ENCODE measurements at regions not wholly inside any gene's neighbourhood (a gene's known extent, or its start where the extent isn't known, plus 50 kb on each side); places are given as distances from the start of the nearest gene placed in this dataset.

DNA sequence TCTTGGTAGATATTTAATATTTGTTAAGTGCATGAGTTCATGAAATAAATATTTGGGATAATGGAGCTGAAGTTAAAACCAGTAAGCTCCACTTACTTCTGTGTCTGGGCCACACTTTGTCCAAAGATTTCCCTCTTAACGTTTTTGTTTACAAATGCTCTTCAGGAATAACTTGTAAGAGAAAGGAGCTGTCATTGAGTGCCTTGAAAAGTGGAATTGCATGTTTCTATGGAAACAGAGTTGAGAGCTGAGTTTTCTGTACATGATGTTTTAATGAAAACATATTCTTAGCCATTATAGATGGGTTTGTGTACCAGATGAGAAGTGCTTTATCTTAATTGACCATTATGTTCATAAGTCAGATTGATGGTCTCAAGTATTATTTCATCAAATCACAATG is 1045.4 kb upstream of the EEF2KMT start:
- TF ChIP-seq, protein P1, sequence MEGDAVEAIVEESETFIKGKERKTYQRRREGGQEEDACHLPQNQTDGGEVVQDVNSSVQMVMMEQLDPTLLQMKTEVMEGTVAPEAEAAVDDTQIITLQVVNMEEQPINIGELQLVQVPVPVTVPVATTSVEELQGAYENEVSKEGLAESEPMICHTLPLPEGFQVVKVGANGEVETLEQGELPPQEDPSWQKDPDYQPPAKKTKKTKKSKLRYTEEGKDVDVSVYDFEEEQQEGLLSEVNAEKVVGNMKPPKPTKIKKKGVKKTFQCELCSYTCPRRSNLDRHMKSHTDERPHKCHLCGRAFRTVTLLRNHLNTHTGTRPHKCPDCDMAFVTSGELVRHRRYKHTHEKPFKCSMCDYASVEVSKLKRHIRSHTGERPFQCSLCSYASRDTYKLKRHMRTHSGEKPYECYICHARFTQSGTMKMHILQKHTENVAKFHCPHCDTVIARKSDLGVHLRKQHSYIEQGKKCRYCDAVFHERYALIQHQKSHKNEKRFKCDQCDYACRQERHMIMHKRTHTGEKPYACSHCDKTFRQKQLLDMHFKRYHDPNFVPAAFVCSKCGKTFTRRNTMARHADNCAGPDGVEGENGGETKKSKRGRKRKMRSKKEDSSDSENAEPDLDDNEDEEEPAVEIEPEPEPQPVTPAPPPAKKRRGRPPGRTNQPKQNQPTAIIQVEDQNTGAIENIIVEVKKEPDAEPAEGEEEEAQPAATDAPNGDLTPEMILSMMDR (IDR thresholded peaks at IDR 0.05) = no peak
- H3K36me3 Mint-ChIP-seq (ENCODE audit: low read depth) = no peaks in the 10 kb centered on the region
- no peak overlapping the region for H3K27ac Mint-ChIP-seq (ENCODE audit: unreplicated experiment)
- no peaks in the 10 kb centered on the region for H3K4me1 Mint-ChIP-seq (ENCODE audit: low read depth)
- H3K9me3 Mint-ChIP-seq (ENCODE audit: low read depth) = peaks cover 53% of the 10 kb centered on the region
- DNase-seq (ENCODE audit: low spot score) = no peak
- no peak overlapping the region for H3K4me3 Mint-ChIP-seq (ENCODE audit: unreplicated experiment)
- no peaks in the 10 kb centered on the region for H3K27me3 Mint-ChIP-seq (ENCODE audit: low read depth)

DNA sequence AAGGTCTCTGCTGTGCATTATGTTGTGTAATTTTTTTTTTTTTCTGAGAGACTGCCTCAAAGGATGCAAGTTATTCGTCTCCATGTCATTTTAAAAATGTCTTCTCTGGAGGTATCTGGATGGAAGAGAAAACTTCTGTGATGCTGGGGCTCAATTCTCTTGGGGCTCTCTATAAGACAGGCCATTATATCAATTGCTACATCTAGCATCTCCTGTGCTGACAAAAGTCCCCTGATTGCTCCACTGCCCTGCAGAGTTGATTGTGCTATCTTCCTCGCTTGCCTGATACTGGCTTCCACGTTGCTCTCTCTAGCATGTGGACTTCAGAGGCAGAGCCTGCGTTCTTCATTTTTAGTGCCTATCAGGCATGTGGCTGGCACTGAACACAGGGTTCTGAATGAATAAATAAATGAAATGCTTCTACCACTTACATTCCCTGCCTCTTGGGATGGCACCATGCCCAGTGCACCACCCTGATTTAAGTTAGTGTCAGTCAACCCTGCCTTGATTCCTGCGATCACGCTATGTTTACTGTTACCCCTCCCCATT is 1035.5 kb upstream of the EEF2KMT start:
- TF ChIP-seq, protein P1 (IDR thresholded peaks at IDR 0.05) = no peak
- no peak overlapping the region for H3K27ac Mint-ChIP-seq (ENCODE audit: unreplicated experiment)
- H3K4me3 Mint-ChIP-seq (ENCODE audit: unreplicated experiment) = no peak overlapping the region
- peaks cover 11% of the 10 kb centered on the region for H3K9me3 Mint-ChIP-seq (ENCODE audit: low read depth)
- H3K36me3 Mint-ChIP-seq (ENCODE audit: low read depth) = no peaks in the 10 kb centered on the region
- no peaks in the 10 kb centered on the region for H3K27me3 Mint-ChIP-seq (ENCODE audit: low read depth)
- DNase-seq (ENCODE audit: low spot score) = no peak
- no peaks in the 10 kb centered on the region for H3K4me1 Mint-ChIP-seq (ENCODE audit: low read depth)

DNA sequence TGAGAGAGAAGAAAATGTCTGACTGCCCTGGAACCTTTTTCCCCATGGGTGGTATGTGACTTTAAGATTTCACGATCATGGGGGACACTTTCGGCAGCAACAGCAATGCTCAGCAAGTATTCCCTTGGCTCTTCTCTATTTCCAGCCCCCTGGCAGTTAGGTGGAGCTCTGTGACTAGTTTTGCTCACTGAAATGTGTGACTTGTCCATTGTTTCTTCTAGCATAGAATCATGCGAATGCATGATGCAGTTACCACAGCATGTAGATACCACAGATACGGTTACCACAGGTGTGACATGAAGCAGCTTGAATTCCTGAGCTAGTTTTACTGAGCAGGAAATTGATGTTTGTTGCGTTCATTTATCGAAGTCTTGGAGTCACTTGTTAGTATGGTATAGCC is 1034.5 kb upstream of the EEF2KMT start:
- no peak for DNase-seq (ENCODE audit: low spot score)

DNA sequence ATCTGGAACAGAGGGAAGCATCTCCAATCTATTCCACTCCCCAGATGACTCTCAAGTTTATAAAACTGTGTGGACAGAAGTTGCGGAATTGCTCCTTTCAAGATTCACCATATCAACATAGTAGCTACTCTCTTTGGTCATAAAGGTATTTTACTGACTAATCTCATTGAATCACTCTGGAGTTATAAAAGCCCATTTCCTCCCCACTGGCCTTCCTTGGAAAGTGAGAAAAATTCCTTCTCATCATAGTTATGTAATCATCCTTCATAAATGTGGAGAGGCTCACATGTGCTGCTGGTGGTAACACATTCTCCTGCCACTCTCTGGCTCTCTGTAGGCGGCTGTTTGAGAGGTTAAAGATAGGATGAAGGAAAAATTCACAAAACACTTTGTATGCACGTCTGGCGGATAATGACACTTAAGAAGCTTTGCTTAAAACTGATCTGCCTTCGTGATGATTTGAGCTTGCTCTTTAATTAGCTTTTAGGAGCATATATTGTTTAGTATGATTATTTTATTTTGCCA is 1034.0 kb upstream of the EEF2KMT start:
- DNase-seq (ENCODE audit: low spot score) = no peak
- Mint-ChIP-seq H3K36me3 (ENCODE audit: low read depth) (no peaks in the 10 kb centered on the region), H3K4me1 (ENCODE audit: low read depth) (no peaks in the 10 kb centered on the region), H3K4me3 (ENCODE audit: unreplicated experiment) (no peak overlapping the region), H3K27me3 (ENCODE audit: low read depth) (no peaks in the 10 kb centered on the region), H3K9me3 (ENCODE audit: low read depth) (peaks cover 11% of the 10 kb centered on the region), H3K27ac (ENCODE audit: unreplicated experiment) (no peak overlapping the region)
- TF ChIP-seq, protein P1 (IDR thresholded peaks at IDR 0.05) = no peak

More for the DNA sequence above, 1034.5 kb upstream of the EEF2KMT start:
- Mint-ChIP-seq H3K36me3 (ENCODE audit: low read depth) (no peaks in the 10 kb centered on the region), H3K9me3 (ENCODE audit: low read depth) (peaks cover 11% of the 10 kb centered on the region), H3K27ac (ENCODE audit: unreplicated experiment) (no peak overlapping the region), H3K4me1 (ENCODE audit: low read depth) (no peaks in the 10 kb centered on the region), H3K4me3 (ENCODE audit: unreplicated experiment) (no peak overlapping the region), H3K27me3 (ENCODE audit: low read depth) (no peaks in the 10 kb centered on the region)
- TF ChIP-seq, protein P1 (IDR thresholded peaks at IDR 0.05) = no peak

DNA sequence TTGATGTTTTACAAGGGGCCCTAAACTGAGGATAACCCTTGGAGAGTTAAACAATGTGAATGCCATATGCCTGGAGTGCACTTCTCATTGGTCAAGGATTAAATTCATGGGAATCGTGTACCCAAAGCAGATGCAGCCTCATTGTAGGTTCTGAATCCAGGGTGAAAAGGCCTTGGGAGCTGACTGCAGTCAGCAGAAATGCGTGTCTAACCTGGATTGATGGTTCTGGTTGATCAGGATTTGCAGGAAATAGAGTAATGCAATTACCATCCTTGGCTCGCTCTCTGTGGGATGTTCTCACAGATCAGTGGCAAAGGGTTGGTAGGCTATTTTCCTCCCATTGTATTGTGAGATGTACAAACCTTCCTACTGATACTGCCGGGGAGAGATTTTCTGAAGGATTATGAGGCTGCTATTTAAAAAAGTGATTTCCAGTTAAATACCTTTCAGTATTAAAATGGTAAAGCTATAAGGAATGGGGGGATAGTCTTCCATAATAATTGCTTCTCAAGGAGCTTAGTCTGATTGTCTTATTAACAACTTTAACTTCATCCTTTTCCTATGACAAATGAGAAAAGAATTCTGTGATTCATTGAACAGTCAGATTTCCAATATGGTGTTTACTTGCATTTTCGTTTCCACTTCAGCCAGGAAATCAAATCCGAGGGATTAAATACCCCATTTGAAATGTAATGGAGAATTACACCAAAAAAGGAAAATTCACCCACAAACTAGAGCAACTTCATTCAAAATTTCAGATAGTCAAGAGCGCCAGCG is 1028.1 kb upstream of the EEF2KMT start:
- Mint-ChIP-seq H3K27ac (ENCODE audit: unreplicated experiment) (no peak overlapping the region), H3K27me3 (ENCODE audit: low read depth) (no peaks in the 10 kb centered on the region), H3K36me3 (ENCODE audit: low read depth) (no peaks in the 10 kb centered on the region), H3K9me3 (ENCODE audit: low read depth) (peaks cover 14% of the 10 kb centered on the region), H3K4me3 (ENCODE audit: unreplicated experiment) (no peak overlapping the region), H3K4me1 (ENCODE audit: low read depth) (no peaks in the 10 kb centered on the region)
- TF ChIP-seq, protein P1 (IDR thresholded peaks at IDR 0.05) = no peak
- no peak for DNase-seq (ENCODE audit: low spot score)

All from chondrocyte (in vitro differentiated cells).